ENCODE measurements at regions not wholly inside any gene's neighbourhood (a gene's known extent, or its start where the extent isn't known, plus 50 kb on each side); places are given as distances from the start of the nearest gene placed in this dataset.
"Not testable (repeated sequence)": the region's sequence is repeated elsewhere in the genome, so short reads cannot be mapped to it uniquely, and the experiment has no call there.

DNA sequence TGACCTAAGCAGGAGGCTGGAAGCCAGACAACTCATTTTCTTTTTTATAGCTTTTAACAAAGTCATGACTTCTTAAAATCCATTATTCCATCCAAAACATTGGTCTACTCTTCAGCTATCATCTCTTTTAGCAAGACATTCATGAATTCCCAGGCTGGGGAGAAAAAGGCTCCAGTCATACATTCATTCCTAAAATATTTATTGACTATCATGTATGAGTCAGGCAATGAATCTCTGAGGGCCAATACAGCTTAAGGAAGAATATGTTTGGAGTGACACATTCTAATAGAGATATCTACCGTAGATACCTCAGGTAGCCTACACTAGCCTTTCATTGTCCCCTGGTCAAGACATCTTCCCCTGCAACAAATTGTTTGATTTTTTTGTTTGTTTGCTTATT, 196.4 kb upstream of the NANOGP8 start:
- no peak for DNase-seq

DNA sequence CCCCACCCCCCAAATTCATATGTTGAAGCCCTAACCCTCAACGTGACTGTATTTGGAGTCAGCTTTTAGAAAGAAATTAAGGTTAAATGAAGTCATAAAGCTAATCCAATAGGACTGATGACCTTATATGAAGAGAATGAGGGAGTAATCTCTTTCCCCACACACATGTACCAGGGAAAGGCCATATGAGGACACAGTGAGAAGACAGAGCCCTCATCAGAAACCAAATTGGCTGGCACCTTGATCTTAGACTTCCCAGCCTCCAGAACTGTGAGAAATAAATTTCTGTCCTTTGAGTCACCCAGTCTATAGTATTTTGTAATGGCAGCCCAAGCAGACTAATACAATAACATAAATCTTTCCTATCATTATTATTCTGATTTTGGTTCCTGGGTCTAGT, 194.7 kb upstream of the NANOGP8 start:
- no peak for DNase-seq

DNA sequence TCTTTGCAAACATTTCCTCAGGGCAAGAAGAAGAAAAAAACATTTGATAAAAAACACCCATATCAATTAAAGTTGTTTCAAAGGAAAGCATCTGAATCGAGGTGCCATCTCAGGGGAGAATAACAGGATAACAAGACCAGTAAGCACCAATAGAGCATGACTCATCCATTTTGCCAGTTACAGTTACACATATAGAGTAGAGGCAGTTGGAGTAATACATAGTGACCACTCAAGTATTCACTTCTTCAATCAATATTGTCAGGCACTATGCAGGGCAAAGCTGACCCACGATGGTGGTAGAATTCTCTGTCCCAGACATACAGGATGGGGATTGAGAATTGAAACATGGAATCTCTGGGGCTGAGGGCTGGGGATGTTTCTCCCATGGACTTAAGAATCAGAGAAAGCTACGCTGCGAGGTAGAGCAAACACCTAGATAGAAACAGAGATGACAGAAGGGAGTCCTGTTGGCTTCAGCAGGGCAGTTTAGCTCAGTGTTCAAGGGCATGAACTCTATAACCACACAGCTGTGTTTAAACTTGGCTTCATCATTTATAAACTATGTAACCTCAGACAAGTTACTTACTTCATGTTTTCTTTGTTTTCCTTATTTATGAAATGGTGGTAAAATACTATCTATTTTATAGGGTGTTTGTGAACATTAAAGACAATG, 186.4 kb upstream of the NANOGP8 start:
- no peak for DNase-seq

DNA sequence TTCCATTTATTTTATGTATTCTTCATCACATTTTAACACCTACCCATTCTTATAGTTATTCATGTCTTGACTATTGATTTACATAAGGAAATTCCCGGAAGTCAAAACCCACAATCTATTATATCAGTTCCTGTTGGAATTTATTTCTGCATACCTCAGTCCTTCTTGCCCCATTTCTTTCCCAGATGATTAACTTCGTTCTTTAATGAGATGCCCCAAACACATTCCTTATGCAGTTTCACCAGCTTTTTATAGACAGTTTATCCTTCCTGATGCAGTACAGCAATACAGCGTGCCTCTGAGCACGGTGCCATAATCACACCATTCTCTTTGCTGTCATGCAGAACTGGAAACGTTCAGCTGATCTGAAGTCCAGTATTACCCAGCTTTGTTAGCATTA, 175.8 kb upstream of the NANOGP8 start:
- no peak for DNase-seq

DNA sequence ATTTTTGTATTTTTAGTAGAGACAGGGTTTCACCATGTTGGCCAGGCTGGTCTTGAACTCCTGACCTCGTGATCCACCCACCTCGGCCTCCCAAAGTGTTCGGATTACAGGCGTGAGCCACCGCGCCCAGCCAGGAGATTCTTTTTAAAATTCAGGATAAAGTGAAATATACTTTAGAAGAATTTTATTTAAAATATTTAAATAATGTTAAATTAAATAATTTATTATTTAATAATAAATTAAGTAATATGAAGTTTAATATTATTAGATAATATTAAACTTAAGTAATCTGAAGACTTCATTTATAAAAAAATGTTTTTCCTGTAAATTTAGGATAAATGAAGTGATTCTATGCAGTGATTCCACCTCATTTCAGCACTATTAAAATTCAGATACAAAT, 175.2 kb upstream of the NANOGP8 start:
- DNase-seq = not testable (repeated sequence)

DNA sequence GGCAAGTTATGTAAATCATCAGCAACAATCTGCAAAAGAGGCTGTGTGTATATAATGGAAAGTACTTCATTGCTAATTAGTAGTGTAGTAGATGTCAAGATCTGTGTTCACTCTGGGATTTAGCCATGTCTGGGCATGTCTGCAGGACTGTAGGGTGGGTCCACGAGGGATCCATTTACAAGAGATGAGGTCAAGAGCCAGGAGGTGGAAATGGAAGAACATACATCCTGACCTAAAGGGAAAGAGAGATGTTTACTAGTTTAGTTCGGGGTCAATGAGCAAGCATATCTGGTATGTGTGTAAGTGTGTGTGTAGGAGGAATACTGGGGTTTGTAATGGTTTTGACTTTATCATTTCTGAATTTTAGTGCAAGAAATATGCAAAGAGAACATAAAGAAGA, 171.5 kb upstream of the NANOGP8 start:
- DNase-seq = no peak

DNA sequence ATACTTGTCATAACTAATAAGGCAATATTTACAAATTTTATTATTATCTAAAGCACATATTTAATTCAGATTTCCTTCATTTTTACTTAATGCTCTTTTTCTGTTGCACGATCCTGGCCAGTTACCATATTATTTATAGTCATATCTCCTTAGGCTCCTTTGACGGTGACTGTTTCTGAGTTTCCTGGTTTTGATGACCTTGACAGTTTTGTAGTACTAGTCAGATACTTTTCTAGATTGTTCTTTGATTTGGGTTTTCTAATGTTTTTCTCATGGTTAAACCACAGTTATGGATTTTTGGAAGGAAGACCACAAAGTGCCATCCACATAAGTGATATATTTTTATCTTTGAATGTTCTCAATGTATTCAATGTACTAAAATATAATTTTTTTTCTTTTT, 171.0 kb upstream of the NANOGP8 start:
- DNase-seq = no peak

DNA sequence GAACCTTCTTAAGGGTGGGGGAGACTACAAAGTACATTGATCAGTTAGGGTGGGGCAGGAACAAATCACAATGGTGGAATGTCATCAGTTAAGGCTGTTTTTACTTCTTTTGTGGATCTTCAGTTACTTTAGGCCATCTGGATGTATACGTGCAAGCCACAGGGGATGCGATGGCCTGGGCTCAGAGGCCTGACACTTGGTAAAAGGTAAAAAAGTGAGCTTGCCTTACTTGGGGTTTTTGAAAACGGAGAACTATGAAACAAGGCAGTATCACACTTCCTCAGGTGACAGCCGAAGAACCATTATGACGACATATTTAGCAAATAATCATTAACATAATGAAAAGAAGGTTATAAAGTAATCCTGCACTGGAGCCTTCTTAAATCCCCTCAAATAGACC, 169.8 kb upstream of the NANOGP8 start:
- not testable (repeated sequence) for DNase-seq

DNA sequence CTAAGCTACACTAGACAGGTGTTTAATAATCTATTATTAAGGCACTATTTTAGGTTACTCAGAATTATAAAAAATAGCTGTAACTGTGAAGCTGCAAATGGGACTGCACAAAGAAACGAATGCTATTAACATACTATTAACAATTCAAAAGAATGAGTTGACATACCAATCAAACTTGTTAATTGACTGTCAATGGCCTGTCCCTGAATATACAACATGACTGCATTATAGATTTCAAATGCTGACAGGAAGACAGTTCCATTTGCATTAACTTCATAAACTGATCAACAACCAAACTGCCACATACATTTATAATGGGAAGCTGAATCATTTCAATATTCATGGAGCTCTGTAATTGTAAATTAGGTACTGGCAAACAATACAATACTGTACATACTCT, 169.0 kb upstream of the NANOGP8 start:
- no peak for DNase-seq

DNA sequence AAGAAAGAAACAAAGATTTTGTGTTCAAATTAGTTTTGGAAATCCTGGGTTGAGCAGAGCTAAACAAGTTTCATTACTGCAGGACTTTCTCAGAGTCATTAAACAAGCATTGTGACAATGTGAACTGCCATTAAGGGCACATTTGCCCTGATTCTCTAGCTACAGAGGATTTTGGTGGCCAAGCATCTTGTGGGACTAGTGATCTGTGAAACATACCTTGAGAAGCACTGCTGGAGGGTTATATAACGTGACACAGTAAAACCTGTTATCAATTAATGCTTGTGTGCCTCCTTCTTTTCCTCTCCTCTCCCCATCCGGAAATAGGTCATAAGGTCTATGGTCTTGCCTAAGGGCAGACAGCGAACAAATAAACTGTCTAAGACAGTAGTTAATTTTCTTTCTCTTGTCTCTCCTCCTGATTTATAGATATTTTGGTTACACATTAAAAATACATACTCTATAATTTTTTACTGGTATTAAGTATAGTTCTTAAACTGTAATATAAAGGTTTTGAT, 167.3 kb upstream of the NANOGP8 start:
- DNase-seq = no peak

DNA sequence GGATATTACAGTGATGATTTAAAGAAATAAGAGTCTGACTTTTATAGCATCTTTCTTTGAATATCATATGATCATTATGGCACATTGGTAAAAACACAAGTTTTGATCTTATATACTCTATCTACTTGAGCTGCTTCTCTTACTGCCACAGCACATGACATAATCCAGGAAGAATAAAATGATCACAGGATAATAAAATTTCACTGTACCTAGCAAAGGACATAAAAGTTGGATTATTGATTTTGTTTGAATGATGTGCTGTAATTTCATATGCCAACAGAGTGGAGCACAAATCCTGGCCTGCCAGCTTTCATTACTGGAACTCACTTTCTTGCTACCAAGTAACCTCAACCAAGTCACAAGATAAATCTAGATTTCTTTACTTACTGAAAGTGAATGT, 162.1 kb upstream of the NANOGP8 start:
- DNase-seq = no peak

DNA sequence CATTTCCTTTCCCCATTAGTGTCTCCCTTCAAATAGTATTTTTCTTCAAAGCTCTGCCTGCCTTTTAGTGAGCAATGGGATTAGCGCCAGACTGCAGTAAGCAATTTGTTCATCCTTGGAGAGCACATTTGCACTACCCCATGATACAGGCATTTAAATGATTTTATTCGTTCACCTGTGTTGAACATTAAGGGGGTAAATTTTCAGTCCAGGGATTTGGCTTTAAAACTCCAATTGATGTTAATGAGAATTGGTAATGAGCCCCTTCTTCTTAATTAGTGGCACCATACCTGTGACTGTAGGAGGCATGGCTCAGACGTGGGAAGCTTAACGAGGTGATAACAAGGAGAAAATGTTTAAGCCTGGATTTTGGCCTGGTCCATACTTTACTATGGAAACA, 161.4 kb upstream of the NANOGP8 start:
- no peak for DNase-seq

DNA sequence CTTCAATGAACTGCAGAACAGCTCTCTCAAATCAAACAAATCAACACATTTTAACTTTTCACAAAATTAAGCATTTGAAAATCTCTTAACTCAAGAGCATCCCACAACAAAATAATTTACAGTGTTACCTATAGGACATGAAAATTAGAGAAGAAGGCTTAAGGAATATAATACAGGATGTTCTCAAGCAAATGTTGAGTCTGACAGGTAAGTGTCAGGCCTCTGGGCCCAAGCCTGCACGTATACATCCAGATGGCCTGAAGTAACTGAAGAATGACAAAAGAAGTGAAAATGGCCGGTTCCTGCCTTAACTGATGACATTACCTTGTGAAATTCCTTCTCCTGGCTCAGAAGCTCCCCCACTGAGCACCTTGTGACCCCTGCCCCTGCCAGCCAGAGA, 160.6 kb upstream of the NANOGP8 start:
- not testable (repeated sequence) for DNase-seq

DNA sequence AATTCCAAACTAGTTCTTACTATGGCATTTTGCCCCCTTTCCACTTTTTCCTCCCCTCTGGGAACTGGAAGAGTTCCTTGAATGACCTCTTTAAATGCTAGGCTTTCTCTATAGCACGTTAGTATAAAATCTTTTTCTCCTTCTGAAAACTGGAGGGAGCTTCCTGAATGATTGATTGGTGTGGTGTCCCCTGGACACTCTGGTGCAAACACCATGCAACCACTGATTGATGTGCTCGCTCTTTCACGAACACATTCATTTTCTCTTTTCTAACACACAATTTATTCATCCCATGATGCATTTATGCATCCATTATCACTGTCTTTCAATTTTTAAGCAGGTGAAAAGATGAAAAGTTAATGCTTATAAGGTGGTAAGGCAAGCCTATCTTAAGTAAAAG, 159.1 kb upstream of the NANOGP8 start:
- DNase-seq = no peak

DNA sequence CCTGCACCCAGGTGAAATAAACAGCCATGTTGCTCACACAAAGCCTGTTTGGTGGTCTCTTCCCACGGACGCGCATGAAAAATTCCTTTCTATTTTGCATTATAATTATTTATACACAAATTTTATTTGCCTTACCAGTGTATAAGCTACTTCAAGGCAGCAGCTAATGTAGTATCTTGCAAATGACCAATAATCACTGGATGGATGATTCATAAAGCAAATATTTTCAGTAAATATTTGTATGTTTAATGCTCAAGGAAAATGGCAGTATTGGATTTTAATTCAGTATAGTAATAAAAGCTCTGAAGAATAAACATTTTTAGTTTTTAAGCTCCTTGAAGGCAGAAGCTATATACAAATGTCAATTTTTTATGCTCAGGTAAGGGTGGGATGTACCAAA, 158.7 kb upstream of the NANOGP8 start:
- no peak for DNase-seq

DNA sequence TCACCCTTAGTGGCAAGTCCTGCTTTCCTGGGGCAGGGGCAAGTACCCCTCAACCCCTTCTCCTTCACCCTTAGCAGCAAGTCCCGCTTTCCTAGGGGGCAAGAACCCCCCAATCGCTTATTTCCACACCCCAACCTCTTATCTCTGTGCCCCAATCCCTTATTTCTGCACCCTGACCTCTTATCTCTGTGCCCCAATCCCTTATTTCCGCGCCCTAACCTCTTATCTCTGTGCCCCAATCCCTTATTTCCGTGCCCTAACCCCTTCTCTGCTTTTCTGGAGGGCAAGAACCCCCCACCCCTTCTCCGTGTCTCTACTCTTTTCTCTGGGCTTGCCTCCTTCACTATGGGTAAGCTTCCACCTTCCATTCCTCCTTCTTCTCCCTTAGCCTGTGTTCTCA, 154.6 kb upstream of the NANOGP8 start:
- not testable (repeated sequence) for DNase-seq

DNA sequence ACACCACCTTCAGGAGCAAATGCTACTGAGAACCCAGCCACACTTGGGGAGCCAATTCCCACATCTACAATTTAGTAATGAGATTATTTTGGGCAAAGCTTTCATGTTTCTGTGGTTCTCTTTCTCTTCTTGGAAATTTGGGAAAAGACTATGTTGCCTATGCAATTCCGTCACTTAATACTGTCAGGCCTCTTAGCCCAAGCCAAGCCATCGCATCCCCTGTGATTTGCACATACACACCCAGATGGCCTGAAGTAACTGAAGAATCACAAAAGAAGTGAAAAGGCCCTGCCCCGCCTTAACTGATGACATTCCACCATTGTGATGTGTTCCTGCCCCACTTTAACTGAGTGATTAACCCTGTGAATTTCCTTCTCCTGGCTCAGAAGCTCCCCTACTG, 153.4 kb upstream of the NANOGP8 start:
- not testable (repeated sequence) for DNase-seq

DNA sequence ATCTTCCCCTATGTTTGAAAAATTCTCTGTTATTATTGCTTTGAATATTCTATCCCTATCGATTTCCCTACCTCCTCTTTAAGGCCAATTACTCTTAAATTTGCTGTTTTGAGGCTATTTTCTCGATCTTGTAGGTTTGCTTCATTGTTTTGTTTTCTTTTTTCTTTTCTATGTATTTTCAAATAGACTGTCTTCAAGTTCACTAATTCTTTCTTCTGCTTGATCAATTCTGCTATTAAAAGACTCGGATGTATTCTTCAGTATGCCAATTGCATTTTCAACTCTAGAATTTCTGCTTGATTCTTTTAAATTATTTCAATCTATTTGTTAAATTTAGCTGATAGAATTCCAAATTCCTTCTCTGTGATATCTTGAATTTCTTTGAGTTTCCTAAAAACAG, 144.0 kb upstream of the NANOGP8 start:
- DNase-seq = no peak

DNA sequence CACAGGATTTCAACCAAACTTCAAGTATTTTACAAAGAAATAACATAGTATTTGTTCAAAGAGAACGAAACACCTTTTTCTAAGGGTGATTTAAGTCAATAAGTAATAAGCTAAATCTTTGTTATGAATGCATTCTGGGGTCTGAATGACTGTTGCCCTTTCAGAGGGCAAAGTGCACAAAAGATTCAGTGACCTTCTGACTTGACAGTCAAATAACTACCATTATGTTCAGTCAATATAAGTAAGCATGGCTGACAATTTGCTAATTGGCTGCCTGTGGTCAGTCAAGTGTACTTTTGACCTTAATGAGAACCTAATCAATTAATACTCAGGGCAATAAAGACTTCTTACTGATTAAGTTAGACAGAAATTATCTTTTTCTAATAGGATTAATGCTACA, 133.1 kb upstream of the NANOGP8 start:
- DNase-seq = no peak

DNA sequence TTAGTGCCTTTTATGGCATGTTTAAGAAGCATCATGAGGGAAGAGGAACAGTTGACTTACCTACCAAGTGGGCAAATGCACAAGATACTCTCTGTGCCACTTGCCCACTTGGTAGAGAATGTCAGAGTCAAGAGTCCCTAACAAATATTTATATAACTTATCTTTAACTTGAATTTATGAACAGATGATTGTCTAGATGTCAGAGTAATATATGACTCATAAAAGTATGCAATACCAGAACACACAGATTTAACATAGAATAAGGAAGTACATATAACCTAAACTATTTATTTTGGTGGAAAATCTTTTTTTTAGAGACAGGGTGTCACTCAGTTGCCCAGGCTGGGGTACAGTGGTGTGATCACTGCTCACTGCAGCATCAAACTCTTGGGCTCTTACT, 130.0 kb upstream of the NANOGP8 start:
- DNase-seq = no peak

DNA sequence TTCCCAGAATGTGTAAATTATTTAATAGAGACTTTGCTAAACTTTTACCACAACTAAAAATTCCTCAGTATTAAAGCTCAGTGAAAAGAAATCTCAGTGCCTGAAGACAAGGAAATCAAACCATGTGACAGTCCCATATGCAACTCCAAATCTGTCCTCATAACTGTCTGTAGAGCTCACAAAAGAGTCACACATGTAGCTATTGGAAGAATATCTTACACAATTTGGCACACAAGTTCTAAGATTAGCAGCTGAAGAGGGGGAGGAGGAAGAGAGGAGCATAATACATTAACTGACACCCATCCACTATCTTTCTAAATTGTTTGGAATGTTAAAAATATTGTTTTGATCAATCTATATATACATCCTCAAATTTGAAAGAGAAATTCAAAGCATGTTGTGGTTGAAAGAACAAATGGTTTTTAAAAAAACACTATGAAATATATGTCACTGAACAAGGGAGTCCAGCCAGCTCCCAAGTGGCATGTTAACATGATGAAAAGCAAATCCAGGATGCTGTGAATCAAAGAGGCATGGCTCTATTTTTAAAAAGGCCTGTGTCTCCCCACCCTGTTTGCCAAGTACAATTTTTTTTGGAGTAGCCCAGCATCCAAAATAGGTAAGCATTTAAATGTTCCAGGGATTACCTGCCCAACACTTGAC, 126.3 kb upstream of the NANOGP8 start:
- no peak for DNase-seq

DNA sequence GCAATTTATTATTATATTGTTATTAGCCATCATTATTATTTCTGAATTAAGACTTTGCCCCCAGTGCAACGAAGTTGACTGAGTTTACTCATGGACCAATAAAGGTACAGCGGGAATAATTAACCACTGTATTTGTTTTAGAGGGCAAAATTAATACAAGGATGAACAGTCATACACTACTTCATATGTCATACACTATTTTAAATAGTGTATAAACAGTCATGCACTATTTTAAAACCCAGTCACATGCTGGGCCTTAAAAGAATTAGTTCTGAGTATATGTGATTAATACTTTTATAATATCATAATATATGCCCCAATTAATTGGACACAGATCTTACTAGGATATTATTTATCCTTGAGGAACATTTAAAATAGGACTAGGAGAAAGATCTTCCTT, 125.3 kb upstream of the NANOGP8 start:
- DNase-seq = no peak

DNA sequence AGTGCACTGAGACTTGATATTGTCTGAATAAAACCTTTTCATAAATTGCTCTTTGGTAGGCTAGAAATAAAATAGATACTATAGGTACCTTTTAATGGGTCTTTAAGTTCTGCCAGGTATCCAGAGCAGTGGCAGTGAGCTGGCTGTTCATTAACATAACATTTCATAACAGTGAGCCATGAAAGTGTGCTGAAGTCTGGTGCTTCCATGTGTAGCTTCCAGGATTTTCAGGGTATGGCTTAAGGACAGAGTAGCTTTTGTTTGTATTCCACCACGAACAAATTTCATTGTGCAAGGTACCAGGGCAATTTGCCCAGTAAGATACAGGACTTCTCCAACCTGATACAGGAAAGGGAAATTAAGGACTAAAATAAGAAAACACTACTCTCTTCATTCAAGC, 124.7 kb upstream of the NANOGP8 start:
- DNase-seq = no peak

DNA sequence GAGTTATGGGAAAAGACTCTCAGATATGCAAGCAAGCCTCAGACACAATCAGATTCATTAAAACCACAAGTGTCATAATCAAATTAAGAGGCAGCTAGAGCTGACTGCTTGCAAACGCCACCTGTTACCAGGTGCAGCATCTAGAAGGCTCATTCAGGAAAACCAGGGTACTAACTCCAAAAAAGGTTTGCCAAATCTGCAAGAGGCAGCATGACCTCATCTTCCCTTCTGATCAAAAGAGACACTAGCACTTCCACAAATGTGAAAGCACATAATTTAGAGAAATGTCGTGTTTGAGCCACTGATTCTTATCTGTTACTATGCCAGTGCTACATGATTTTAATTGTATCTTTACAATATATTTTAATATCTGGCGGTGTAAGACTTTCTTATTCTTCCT, 123.3 kb upstream of the NANOGP8 start:
- no peak for DNase-seq

All from CD4-positive, alpha-beta T cell treated with Interferon alpha-2 for 1 hour (primary cell).